CD4-positive, alpha-beta T cell treated with Interleukin-4 for 1 hour (primary cell): ENCODE measurements at regions not wholly inside any gene's neighbourhood (a gene's known extent, or its start where the extent isn't known, plus 50 kb on each side); places are given as distances from the start of the nearest gene placed in this dataset.
"Not testable (repeated sequence)": the region's sequence is repeated elsewhere in the genome, so short reads cannot be mapped to it uniquely, and the experiment has no call there.

Experiments used
- DNase-seq, 2 donors: peaks; one replicate each; pipeline ENCODE4 v3.0.0-alpha.2; 2020 to 2022

- DNase-seq, result no peak
Observed at GRCh38 chr3:110343945-110344344, 727.7 kb upstream of the NECTIN3 start.

DNA sequence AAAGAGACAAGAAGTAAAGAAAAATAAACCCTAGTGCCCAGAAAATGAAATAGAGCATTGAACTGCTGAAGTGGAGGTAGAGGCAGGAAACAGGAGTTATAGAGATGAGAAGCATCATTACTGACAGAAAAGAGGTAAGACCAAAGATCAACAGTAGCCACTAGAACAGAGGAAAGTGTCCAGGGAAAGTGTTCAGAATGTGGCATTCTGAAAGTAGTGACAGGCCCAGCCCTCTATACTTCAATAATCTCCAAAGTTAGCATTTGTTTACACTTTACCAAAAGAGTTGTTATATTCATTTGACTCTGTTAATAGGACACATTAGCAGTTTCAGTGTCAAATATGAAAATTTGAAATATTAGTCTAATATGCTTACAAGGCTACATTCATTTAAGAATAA is 727.1 kb upstream of the NECTIN3 start:
- DNase-seq, result no peak

DNA sequence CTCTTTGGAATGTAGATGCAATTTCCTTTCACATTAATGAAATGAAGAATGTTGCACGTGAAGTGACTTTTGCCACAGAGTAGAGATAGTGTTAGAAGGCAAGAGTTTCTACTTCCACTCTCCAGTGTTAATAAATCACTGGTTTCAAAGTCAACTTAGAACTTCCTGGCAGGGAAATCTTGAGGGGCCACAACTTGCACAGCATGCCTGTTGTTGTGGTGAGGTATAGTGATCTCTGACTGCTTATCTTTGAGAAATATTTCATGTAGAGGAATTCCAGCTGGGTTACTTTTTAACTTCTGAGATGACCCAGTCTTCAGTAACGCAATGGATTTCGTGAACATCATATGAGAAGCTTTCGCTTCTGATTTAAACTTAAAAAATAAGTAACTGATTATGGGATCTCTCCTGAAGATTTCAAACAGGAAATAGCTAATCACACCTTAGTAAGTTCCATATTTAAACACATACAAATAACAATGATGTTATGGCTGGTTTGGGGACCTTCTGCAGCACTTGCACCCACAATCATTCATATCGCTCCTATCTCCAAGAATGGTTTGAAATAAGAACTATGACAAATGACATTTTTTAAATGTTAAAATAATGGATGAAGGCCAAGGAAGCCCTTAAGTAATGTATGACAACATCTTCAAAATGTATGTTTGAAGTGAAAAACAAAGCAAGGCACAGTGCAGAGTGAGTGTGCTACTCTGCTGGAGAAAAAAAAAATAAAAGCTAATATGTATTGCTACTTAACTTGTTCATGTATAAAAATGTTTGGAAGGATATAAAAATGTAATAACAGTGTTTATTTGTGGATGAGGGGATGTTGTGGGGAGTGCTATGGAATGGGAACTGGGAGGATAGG is 726.5 kb upstream of the NECTIN3 start:
- no peak for DNase-seq

- DNase-seq, result no peak
Observed at GRCh38 chr3:110349295-110349694, 722.3 kb upstream of the NECTIN3 start.

GRCh38 chr3:110352841-110353604 is 718.6 kb upstream of the NECTIN3 start:
- DNase-seq, result no peak

DNA sequence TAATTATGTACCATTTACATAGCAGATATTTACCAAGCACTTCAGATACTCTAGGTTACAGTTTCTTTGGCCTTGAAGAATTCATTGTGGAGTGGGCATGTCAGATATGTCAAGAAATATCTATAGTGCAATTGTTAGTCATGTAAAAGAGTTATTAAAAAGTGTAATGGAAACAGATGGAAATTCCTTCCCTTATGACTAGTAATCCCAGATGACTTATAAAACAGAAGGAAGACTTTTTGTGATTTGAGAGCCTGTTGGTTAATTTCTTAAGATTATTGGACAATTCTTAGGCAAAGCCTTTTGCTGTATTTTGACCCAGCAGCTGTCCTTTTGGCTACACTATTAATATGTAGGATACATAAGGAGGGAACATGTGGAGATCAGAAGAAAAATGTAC is 708.9 kb upstream of the NECTIN3 start:
- DNase-seq, result no peak

- not testable (repeated sequence) for DNase-seq
Observed at GRCh38 chr3:110367289-110367688, 704.3 kb upstream of the NECTIN3 start.

- no peak for DNase-seq
Observed at GRCh38 chr3:110375751-110376518, 695.7 kb upstream of the NECTIN3 start.

DNA sequence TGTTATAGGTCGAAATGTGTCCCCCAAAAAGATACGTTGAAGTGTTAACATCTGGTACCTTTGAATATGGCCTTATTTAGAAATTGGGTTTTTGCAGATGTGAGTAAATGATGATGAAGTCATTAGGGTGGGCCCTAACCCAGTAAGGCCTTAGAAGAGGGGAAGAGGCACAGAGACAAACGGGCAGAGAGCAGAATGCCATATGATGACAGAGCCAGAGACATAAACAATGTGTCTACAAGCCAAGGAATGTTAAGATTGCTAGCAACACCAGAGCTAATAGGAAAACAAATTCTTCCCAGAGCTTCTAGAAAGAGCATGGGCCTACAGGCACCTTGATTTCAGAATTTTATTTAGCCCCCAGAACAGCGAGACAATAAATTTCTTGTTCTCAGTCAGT is 693.1 kb upstream of the NECTIN3 start:
- DNase-seq, result no peak

- DNase-seq, result no peak
Observed at GRCh38 chr3:110381992-110382391, 689.6 kb upstream of the NECTIN3 start.

- no peak for DNase-seq
Observed at GRCh38 chr3:110383356-110383755, 688.3 kb upstream of the NECTIN3 start.

DNA sequence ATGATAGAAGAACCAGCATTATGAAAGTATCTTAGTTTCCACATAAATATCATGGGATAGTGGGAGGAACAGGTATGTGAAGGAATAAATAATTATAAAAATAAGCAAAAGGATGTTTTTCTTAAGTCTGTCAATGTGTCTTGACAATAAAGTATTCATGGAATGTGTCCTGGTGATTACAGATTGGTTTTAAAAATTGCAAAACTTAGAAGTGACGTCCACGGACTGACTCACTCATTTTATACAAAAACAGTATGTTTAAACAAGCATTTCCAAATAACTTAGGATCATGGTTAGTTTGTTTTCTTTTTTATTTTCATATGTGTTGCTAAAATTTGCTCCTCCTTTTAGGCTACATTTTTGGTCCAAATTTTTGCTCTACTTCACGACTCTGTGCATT is 687.0 kb upstream of the NECTIN3 start:
- DNase-seq, result no peak

- no peak for DNase-seq
Observed at GRCh38 chr3:110389005-110389404, 682.6 kb upstream of the NECTIN3 start.

GRCh38 chr3:110390372-110390771 is 681.2 kb upstream of the NECTIN3 start:
- no peak for DNase-seq

DNA sequence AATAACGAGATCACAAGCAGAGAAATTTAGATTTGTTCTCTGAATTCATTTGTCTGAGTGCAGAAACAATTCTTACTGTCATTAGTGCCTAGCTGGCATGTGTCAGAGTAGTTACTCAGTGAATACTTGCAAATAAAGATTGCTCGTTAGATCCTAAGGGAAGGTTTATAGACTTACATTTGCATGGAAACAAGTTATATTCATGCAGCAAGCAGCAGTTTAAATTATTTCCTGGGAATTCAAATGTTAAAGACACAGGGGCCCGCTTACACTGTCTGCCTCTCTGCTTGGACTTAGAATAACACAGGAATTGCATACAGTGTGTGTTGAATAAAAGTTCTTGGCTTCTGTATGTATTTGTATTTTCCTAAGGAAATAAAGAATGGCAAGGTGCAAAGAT is 680.6 kb upstream of the NECTIN3 start:
- no peak for DNase-seq

DNA sequence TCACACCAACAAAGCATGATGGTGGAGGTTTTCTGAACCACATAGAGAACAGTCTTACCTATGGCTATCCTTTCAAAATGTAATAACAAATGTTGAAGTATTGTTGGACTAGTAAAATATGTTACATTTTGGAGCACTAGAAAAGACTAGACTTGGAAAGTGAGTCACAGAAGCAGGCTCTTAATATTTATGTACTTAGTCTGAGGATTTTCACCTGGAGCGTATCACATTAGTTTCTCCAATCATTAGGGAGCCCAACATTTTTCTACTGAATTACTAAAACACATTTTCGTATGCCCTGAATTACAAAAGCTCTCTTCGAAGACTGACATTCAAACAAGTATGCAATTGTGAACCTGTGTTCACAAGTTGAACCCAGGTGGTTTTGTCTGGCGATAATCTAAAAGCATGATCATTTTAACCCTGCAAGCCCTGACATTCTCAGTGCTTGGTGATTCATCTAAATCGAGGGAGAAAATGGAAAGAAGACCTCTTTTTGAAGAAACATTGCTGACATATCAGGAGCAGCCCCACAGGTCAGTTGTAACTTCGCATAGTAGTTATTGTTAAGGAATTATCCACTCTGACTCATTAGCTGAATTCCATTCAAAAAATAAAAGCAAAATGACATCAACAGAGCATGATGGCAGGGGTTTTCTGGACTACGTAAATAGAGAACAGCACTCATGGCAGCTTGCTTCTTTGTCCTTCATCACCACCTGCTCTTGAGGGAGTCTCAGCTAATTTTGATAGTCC is 679.8 kb upstream of the NECTIN3 start:
- DNase-seq, result no peak

GRCh38 chr3:110393941-110394340 is 677.7 kb upstream of the NECTIN3 start:
- no peak for DNase-seq

DNA sequence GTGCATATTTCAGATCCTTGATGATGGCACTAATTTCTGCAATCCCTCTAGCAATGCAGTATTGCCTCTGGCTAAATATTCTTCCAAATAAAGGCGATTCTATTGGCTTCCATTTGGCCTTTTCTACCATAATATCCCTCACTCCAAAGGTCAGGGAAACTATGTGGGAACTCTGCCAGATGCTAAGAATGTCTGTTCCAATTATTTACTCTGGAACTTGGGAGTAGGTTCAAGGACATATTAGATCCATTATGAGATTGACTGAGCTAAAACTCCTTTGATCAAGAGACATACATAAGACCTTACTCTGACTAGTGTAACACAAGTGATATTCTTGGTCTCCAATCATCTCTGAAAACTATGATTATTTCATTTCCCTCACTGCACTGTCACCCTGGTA is 674.5 kb upstream of the NECTIN3 start:
- no peak for DNase-seq

DNA sequence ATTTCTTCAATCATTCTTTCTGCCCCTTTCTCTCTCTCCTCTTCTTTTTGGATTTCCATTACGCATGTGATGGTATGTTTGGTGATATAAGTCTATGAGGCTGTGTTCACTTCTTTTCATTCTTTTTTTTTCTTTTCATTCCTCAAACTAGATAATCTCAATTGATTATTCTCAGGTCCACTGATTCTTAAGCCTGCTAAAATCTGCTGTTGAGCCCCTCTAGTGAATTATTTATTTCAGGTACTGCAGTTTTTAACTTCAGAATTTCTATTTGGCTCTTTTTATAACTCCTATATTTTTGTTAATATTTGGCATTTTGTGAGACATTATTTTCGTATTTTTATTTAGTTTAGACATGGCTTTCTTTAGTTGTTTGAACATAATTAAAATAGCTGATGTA is 671.3 kb upstream of the NECTIN3 start:
- DNase-seq, result no peak

- no peak for DNase-seq
Observed at GRCh38 chr3:110405830-110406585, 665.6 kb upstream of the NECTIN3 start.

- DNase-seq, result no peak
Observed at GRCh38 chr3:110413266-110413665, 658.4 kb upstream of the NECTIN3 start.
